Ishikawa (cell line): ENCODE measurements at regions not wholly inside any gene's neighbourhood (a gene's known extent, or its start where the extent isn't known, plus 50 kb on each side); places are given as distances from the start of the nearest gene placed in this dataset.

Source experiments
- CEBPB ChIP-seq: IDR thresholded peaks from 2 replicates; pipeline ENCODE4 v1.6.1; 2012
- CREB1 ChIP-seq: IDR thresholded peaks from 2 replicates; pipeline ENCODE4 v1.6.1; 2012; ENCODE audit warnings: low read depth
- EGR1 ChIP-seq: IDR thresholded peaks from 2 replicates; pipeline ENCODE4 v1.6.1; 2012
- EP300 ChIP-seq: IDR thresholded peaks from 2 replicates; pipeline ENCODE4 v1.6.1; 2012; ENCODE audit warnings: borderline replicate concordance
- FOXM1 ChIP-seq: IDR thresholded peaks from 2 replicates; pipeline ENCODE4 v1.6.1; 2012; ENCODE audit warnings: low read depth, borderline replicate concordance
- MAX ChIP-seq: IDR thresholded peaks from 2 replicates; pipeline ENCODE4 v1.6.1; 2012
- NFIC ChIP-seq: IDR thresholded peaks from 2 replicates; pipeline ENCODE4 v1.6.1; 2012
- RAD21 ChIP-seq: IDR thresholded peaks from 2 replicates; pipeline ENCODE4 v1.6.1; 2012; ENCODE audit warnings: low read depth
- REST ChIP-seq: IDR thresholded peaks from 2 replicates; pipeline ENCODE4 v1.6.1; 2012; ENCODE audit warnings: low read depth, mild to moderate bottlenecking
- TAF1 ChIP-seq: IDR thresholded peaks from 2 replicates; pipeline ENCODE4 v1.6.1; 2012; ENCODE audit warnings: low read depth, mild to moderate bottlenecking
- TCF12 ChIP-seq: IDR thresholded peaks from 2 replicates; pipeline ENCODE4 v1.6.1; 2012; ENCODE audit warnings: low read depth
- TEAD4 ChIP-seq: IDR thresholded peaks from 2 replicates; pipeline ENCODE4 v1.6.1; 2012
- USF1 ChIP-seq: IDR thresholded peaks from 2 replicates; pipeline ENCODE4 v1.6.1; 2012
- YY1 ChIP-seq: IDR thresholded peaks from 2 replicates; pipeline ENCODE4 v1.6.1; 2012; ENCODE audit warnings: low read depth
- ZBTB7A ChIP-seq: IDR thresholded peaks from 2 replicates; pipeline ENCODE4 v1.6.1; 2012; ENCODE audit warnings: low read depth

GRCh38 chr3:3295586-3295985 is 116.1 kb upstream of the CRBN start:
- TF ChIP-seq CREB1 (no peak), ZBTB7A (no peak), TAF1 (no peak), USF1 (no peak), YY1 (no peak), EP300 (no peak), RAD21 (no peak), TCF12 (no peak), CEBPB (no peak), REST (no peak), EGR1 (no peak), TEAD4 (no peak), MAX (no peak), NFIC (no peak), FOXM1 (no peak)

- TF ChIP-seq ZBTB7A (no peak), USF1 (no peak), YY1 (no peak), REST (no peak), TEAD4 (no peak), CEBPB (no peak), FOXM1 (no peak), CREB1 (no peak), MAX (no peak)
These were observed 108.8 kb upstream of the CRBN start for GRCh38 chr3:3288255-3288654.

GRCh38 chr3:3286014-3286413 is 106.5 kb upstream of the CRBN start:
- TF ChIP-seq REST (no peak), USF1 (no peak), NFIC (no peak), TEAD4 (no peak), CREB1 (no peak), EGR1 (no peak), MAX (no peak), TAF1 (no peak), ZBTB7A (no peak), CEBPB (no peak), EP300 (no peak), RAD21 (no peak), TCF12 (no peak), FOXM1 (no peak), YY1 (no peak)

GRCh38 chr3:3281024-3281423 is 101.5 kb upstream of the CRBN start:
- TF ChIP-seq FOXM1: no peak
- no peak for TF ChIP-seq YY1
- no peak for TF ChIP-seq ZBTB7A
- no peak for TF ChIP-seq CEBPB
- TF ChIP-seq CREB1: no peak
- no peak for TF ChIP-seq RAD21
- no peak for TF ChIP-seq EGR1
- TF ChIP-seq REST: no peak
- TF ChIP-seq USF1: no peak
- TF ChIP-seq NFIC: no peak
